GM12865 (cell line): ENCODE measurements at regions not wholly inside any gene's neighbourhood (a gene's known extent, or its start where the extent isn't known, plus 50 kb on each side); places are given as distances from the start of the nearest gene placed in this dataset.

Source experiments
- DNase-seq: peaks from one replicate; pipeline ENCODE4 v3.0.0; 2010; ENCODE audit warnings: low read depth
- H3K4me3 ChIP-seq: 2 replicates; pipeline ENCODE4 v1.5.1; 2011; ENCODE audit warnings: mild to moderate bottlenecking, low read depth, low read length, control low read depth
- TF ChIP-seq, protein P1 (sequence below): IDR thresholded peaks from 2 replicates; pipeline ENCODE4 v1.5.1; 2011; ENCODE audit warnings: low read length, control low read depth, low read depth, inconsistent platforms; ENCODE audit not compliant: insufficient read depth; ENCODE audit errors: missing control alignments

DNA sequence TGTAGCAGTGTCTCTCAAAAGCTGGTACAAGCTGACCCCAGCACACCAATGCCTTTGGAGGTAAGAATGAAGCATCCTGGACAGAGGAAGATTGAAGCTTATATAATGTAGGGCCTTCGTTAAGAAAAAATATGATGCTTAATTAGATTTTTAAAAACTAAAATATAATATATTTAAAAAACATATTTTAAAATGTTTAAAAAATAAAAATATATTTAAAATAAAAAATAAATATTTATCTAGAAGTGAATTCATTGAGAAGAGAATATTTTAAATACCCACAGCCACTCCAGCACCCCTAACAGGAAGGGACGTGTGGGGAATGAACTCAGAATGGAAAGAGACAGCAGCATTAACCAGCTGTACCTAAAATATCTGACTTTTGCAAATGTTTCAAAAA is 65.1 kb upstream of the DDX53 start:
- DNase-seq: no peak
- TF ChIP-seq, protein P1, sequence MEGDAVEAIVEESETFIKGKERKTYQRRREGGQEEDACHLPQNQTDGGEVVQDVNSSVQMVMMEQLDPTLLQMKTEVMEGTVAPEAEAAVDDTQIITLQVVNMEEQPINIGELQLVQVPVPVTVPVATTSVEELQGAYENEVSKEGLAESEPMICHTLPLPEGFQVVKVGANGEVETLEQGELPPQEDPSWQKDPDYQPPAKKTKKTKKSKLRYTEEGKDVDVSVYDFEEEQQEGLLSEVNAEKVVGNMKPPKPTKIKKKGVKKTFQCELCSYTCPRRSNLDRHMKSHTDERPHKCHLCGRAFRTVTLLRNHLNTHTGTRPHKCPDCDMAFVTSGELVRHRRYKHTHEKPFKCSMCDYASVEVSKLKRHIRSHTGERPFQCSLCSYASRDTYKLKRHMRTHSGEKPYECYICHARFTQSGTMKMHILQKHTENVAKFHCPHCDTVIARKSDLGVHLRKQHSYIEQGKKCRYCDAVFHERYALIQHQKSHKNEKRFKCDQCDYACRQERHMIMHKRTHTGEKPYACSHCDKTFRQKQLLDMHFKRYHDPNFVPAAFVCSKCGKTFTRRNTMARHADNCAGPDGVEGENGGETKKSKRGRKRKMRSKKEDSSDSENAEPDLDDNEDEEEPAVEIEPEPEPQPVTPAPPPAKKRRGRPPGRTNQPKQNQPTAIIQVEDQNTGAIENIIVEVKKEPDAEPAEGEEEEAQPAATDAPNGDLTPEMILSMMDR: no peak

DNA sequence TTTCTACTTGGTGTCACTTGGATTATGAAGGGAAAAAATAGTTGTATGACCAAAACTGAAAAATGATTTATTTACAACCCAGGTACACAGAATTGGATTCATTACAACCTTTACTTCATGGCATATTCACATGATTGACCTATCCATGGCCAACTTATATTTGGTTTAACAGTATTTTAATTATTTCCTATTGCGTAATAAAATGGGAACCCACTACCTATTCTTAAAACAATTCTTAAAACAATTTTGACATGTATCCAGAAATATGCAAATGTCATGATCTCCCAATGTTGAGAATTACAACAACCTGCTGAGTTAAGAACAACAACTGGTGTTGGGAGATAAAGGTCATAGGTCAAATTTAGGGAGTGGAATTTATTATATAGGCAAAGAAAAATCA is 54.8 kb upstream of the DDX53 start:
- no peak for DNase-seq
- no peak overlapping the region for H3K4me3 ChIP-seq
- TF ChIP-seq, protein P1: no peak

More for the DNA sequence above, 65.1 kb upstream of the DDX53 start:
- no peak overlapping the region for H3K4me3 ChIP-seq
